Activated CD8-positive, alpha-beta T cell treated with anti-CD3 and anti-CD28 coated beads for 36 hours (primary cell): ENCODE measurements at regions not wholly inside any gene's neighbourhood (a gene's known extent, or its start where the extent isn't known, plus 50 kb on each side); places are given as distances from the start of the nearest gene placed in this dataset.

ENCODE experiments used
- ATAC-seq: fragments of 200-7000 bp; cut with Tn5 transposase; one replicate; pipeline ENCODE4 v1.10.0; 2021; ENCODE audit warnings: mild to moderate bottlenecking, moderate library complexity
- CTCF ChIA-PET: fragments of 350-600 bp; sonication (Branson Sonifier 250); formaldehyde crosslinking; loops from one replicate; lab custom pipeline; 2021; ENCODE audit warnings: antibody characterized with exemption; lab: Charles Lee
- POLR2A ChIA-PET: fragments of 350-600 bp; sonication (Branson Sonifier 250); formaldehyde crosslinking; loops from one replicate; lab custom pipeline; 2021; ENCODE audit warnings: antibody characterized with exemption; lab: Charles Lee
- DNase-seq: peaks from one replicate; pipeline ENCODE4 v3.0.0-alpha.2; 2020
- H3K27ac Mint-ChIP-seq: one replicate; pipeline ENCODE4 v1.8.0; 2021; ENCODE audit warnings: mild to moderate bottlenecking, mixed read lengths
- H3K27me3 Mint-ChIP-seq: one replicate; pipeline ENCODE4 v1.8.0; 2021; ENCODE audit warnings: mixed read lengths
- H3K36me3 Mint-ChIP-seq: one replicate; pipeline ENCODE4 v1.8.0; 2021; ENCODE audit warnings: low read depth, mixed read lengths
- H3K4me1 Mint-ChIP-seq: one replicate; pipeline ENCODE4 v1.8.0; 2021; ENCODE audit warnings: low read depth, mixed read lengths
- H3K4me3 Mint-ChIP-seq: one replicate; pipeline ENCODE4 v1.8.0; 2021; ENCODE audit warnings: mild to moderate bottlenecking, moderate library complexity, mixed read lengths
- H3K9me3 Mint-ChIP-seq: one replicate; pipeline ENCODE4 v1.8.0; 2021; ENCODE audit warnings: mixed read lengths
- CTCF ChIP-seq: fragments of 200-600 bp; IDR thresholded peaks from one replicate; pipeline ENCODE4 v1.8.0; 2022; ENCODE audit warnings: antibody characterized with exemption, mild to moderate bottlenecking
- intact Hi-C: fragments of 100-400 bp; cut with micrococcal nuclease; formaldehyde crosslinking; loops from one replicate; pipeline ENCODE4 v1.10.0; 2022

- intact Hi-C loops: no loop called here
- CTCF ChIA-PET: interaction anchor here (1.0 kb wide), 1 partner anchor 237 kb away, joined by 3 read pairs; no protein-coding TSS in a partner anchor
- Mint-ChIP-seq H3K4me1 (no peaks in the 10 kb centered on the region), H3K27me3 (no peaks in the 10 kb centered on the region), H3K36me3 (no peaks in the 10 kb centered on the region), H3K4me3 (no peak overlapping the region), H3K27ac (no peak overlapping the region), H3K9me3 (no peaks in the 10 kb centered on the region)
- no peak for TF ChIP-seq CTCF
- ATAC-seq: no peak
- POLR2A ChIA-PET: interaction anchor here (0.6 kb wide), 1 partner anchor 833 kb away, joined by 3 read pairs; no protein-coding TSS in a partner anchor
- DNase-seq: no peak
These were observed 179.5 kb upstream of the RAD23B start for GRCh38 chr9:107103621-107104020.

- Mint-ChIP-seq H3K4me1 (no peaks in the 10 kb centered on the region), H3K27me3 (peaks cover 8% of the 10 kb centered on the region)
These were observed 177.3 kb upstream of the RAD23B start for GRCh38 chr9:107105784-107106183.

GRCh38 chr9:107106416-107106815 is 176.7 kb upstream of the RAD23B start:
- no peaks in the 10 kb centered on the region for H3K4me1 Mint-ChIP-seq
- H3K27ac Mint-ChIP-seq: no peak overlapping the region
- CTCF ChIA-PET: interaction anchor here (0.9 kb wide), 1 partner anchor 32 kb away, joined by 3 read pairs; no protein-coding TSS in a partner anchor
- POLR2A ChIA-PET: no interaction called here
- DNase-seq (no peak), ATAC-seq (no peak)
- H3K4me3 Mint-ChIP-seq: no peak overlapping the region
- intact Hi-C loops: no loop called here
- TF ChIP-seq CTCF: no peak
- peaks cover 8% of the 10 kb centered on the region for H3K27me3 Mint-ChIP-seq
- H3K9me3 Mint-ChIP-seq: no peaks in the 10 kb centered on the region
- no peaks in the 10 kb centered on the region for H3K36me3 Mint-ChIP-seq

More at GRCh38 chr9:107105784-107106183, 177.3 kb upstream of the RAD23B start:
- TF ChIP-seq CTCF: no peak
- POLR2A ChIA-PET: no interaction called here
- CTCF ChIA-PET: no interaction called here
- H3K9me3 Mint-ChIP-seq: no peaks in the 10 kb centered on the region
- intact Hi-C loops: no loop called here
- H3K4me3 Mint-ChIP-seq: no peak overlapping the region
- no peaks in the 10 kb centered on the region for H3K36me3 Mint-ChIP-seq
- no peak overlapping the region for H3K27ac Mint-ChIP-seq
- ATAC-seq (no peak), DNase-seq (no peak)

- Mint-ChIP-seq H3K4me1 (no peaks in the 10 kb centered on the region), H3K27ac (no peak overlapping the region), H3K27me3 (peaks cover 10% of the 10 kb centered on the region), H3K4me3 (no peak overlapping the region), H3K9me3 (no peaks in the 10 kb centered on the region), H3K36me3 (no peaks in the 10 kb centered on the region)
- intact Hi-C loops: no loop called here
- DNase-seq (no peak), ATAC-seq (no peak)
- TF ChIP-seq CTCF: no peak
- ChIA-PET CTCF (no interaction called here), POLR2A (no interaction called here)
These were observed 174.5 kb upstream of the RAD23B start for GRCh38 chr9:107108342-107109130.

- no peaks in the 10 kb centered on the region for H3K9me3 Mint-ChIP-seq
- no peak overlapping the region for H3K27ac Mint-ChIP-seq
- H3K36me3 Mint-ChIP-seq: no peaks in the 10 kb centered on the region
These were observed 173.8 kb upstream of the RAD23B start for GRCh38 chr9:107109324-107109723.

More at GRCh38 chr9:107109324-107109723, 173.8 kb upstream of the RAD23B start:
- no peak for ATAC-seq
- Mint-ChIP-seq H3K27me3 (peaks cover 13% of the 10 kb centered on the region), H3K4me3 (no peak overlapping the region), H3K4me1 (no peaks in the 10 kb centered on the region)
- TF ChIP-seq CTCF: no peak
- intact Hi-C loops: no loop called here
- ChIA-PET POLR2A (no interaction called here), CTCF (interaction anchor here (1.7 kb wide), 1 partner anchor 11 kb away, joined by 3 read pairs; no protein-coding TSS in a partner anchor)
- DNase-seq: no peak
